Activated CD4-positive, alpha-beta T cell treated with anti-CD3 and anti-CD28 coated beads, Interleukin-2, amount 50 U/mL, for 24 hours (primary cell): ENCODE measurements at regions not wholly inside any gene's neighbourhood (a gene's known extent, or its start where the extent isn't known, plus 50 kb on each side); places are given as distances from the start of the nearest gene placed in this dataset.
A peak's percentile ranks its signal among the peaks of the same experiment; 100 is the strongest.

Source experiments
- DNase-seq, 2 donors: peaks; one replicate each; pipeline ENCODE4 v3.0.0-alpha.2; 2020; ENCODE audit warnings: low read depth in 1 of 2, low spot score in 1 of 2

DNA sequence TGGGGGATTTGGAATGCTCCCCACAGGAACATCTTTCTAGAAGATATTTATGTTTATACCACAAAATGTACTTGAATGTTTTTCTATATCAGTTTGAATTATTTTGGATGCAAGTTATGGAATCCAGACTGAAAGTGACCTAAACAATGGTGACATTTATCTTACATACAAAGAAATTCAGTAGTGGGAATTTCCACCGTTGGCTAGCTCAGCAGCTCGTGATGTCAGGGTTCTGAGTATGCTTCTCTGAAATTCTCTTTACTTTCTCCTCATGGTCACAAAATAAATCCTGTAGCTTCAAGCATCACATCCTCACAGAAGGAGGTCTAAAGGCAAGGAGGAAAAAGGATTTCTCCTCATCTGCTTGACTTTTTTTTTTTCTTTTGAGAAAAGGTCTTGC is 105.3 kb downstream of the AKAIN1 start:
- no peak for DNase-seq

DNA sequence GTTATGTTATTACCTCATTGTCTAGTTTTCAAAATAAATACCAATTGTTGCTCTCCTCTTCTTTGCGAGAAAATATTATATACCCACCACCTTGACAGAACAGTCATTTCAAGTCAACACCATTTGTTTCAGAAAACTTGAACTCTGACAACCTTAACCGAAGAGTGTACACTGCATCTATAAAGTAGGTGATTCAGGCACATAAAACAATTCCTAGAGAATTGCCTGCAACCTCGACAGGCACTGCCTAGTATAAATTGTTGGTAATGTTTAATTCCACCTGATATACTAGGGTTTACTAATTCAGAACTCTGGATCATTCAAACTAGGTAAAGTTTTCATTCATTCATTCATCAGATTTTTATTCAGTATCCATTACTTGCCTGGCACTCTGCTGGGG is 121.8 kb downstream of the AKAIN1 start:
- no peak for DNase-seq

DNA sequence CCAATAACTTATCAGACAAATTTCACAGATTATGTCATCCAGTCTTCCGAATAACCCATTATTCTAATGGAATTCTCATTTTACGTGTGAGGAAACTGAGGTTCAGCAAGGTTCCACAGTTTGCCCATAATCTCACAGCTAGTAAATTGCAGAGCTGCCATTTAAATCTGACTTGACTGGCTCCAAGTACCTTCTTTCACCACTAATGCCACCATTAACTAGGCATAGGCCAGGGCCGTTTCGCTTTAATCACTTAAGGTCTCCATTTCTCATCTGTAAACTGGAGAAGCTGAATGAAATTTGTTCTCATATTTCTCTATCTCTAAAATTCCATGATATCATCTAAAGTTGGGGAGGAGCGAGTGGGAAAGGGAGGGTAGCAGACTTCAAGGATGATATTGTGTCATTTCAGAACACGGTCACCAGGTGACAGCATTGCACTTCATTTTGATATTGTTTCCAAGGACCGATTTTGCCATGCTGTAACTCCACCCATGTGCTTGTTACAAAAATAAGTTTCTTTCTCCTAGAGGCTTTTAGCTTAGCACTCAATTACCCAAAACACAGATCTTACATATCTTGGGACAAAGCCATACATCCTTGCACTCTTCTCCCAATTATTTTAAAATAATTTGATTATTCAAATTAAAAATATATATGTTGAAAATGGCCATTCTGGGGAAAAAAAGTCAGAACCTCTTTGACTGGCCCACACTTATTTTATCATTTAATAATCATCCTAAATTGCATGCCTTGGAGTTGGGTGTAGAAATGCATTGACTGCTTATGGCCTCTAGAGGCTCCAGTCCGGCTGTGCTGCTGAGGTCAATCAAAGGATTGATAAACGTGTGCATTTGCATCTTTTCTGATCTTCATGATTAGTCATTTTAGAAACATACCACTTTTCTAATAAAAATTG is 123.8 kb downstream of the AKAIN1 start:
- peak in 1 of 2 donors; percentile 12 for DNase-seq

DNA sequence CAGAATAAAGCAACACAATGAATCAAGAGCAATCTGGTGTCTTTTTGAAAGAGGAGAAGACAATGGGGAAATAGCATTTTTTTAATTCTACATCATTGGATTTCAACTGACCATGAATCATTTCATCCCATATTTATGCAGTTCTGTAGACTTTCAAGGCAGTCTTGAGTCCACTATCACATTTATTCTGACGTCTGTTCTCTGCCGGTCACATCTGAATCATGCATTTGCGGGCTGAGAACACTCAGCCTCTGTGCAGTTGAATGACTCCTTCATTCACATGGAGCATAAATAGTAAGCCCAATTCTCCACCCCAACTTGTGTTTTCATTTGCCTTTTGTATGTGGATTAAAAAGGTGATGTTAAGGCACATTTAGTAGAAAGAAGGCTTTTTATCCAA is 128.2 kb downstream of the AKAIN1 start:
- DNase-seq, result no peak

DNA sequence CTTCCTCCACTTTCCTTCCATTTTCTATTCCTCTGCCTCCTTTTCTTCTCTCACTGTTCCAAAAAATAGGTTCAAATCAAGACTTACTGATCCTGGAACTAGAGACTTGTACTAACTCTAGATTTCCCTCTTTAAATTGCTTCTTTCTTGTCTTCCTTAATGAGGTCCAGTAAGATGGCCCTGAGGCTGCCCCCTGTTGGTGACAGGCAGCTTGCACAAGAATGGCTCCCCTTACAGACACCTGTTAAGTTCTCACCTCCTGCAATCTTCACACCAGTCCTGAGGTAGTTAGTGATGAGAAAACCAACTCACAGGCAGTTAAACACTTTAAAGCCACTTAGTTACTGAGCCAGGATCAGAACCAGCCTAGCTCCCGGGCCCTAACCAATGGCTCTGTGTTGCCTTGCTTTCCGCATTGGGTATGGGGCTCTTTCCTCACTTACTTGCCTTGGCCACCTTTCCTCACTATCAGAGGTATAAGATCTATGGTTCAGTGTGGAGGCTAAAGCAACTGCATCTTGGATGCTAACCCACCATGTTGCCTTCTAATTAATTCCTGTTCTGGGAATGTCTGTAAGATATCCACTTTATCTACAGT is 130.6 kb downstream of the AKAIN1 start:
- no peak for DNase-seq

DNA sequence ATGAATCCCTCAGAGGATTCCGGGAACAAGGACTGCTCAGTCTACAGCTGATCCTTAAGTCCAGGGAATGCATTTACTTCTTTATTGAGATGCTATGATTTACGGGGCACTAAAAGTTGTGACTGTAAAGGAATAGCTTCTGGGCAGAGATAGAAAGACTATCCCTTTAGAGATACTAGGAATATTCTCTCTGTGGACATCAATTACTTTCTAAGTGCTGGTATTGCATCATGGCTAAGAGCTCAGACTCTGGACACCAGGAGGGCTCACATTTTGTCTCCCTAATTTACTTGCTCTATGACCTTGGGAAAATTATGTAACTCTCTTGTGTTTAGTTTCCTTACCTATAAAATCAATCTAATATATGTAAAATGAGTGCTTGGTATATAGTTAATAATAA is 131.4 kb downstream of the AKAIN1 start:
- DNase-seq, result no peak

DNA sequence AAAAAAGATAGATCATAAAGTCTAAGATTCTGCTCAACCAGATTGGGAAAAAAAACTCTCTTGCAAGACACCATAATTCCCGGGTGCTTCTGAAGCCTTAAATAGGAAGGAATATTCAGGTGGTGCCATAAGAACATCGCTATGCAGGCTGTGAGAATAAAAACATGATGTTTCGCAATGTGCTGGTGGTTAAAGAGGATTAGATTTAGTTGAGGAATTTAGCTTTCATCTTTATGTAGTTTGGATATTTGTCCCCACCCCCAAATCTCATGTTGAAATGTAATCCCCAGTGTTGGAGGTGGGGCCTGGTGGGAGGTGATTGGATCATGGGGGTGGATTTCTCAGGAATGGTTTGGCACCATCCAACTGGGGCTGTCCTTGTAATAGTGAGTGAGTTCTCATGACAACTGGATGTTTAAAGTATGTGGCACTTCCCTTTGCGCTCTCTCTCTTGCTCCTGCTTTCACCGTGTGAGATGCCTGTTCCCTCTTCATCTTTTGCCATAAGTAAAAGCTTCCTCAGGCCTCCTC is 132.2 kb downstream of the AKAIN1 start:
- no peak for DNase-seq

DNA sequence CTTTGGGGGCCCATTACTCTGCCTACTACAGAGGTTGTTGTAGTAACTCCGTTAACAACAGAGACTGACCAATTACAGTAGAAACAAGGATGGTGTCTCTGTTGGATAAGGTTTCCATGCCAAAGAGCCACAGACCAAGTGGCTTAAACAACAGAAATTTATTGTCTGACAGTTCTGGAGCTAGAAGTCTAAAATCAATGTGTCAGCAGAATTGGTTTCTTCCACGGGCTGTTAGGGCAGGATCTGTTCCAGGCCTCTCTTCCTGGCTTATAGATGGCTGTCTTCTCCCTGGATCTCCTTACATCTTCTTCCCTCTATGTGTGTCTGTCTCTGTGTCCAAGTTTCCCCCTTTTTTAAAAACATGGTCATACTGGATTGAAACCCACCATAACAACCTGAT is 135.3 kb downstream of the AKAIN1 start:
- no peak for DNase-seq

DNA sequence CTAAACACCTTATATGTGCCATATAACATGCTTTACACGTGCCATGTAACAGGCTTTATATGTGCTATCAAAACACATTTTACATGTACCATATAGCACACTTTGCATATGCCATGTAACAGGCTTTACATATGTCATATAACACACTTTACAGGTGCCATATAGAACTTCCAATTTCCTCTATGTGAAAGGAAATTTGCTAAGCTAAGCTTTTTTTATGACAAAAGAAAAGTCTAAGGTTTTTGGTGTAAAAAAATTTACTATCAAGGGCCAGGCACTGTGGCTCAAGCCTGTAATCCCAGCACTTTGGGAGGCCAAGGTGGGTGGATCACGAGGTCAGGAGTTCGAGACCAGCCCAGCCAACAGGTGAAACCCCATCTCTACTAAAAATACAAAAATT is 136.5 kb downstream of the AKAIN1 start:
- no peak for DNase-seq

DNA sequence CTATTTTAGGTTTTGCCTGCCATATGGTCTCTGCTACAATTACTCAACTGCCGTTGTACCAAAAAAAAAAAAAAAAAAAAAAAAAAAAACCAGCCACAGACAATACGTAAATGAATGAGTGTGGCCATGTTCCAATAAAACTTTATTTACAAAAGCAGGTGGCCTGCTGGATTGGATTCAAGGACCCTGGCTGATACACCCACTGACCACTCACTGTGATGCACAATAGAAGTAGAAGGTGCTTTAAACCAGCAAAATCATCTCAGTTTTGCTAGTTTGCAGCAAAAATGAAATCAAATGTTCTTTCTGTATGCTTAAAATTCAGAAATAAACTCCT is 137.4 kb downstream of the AKAIN1 start:
- DNase-seq, result no peak

DNA sequence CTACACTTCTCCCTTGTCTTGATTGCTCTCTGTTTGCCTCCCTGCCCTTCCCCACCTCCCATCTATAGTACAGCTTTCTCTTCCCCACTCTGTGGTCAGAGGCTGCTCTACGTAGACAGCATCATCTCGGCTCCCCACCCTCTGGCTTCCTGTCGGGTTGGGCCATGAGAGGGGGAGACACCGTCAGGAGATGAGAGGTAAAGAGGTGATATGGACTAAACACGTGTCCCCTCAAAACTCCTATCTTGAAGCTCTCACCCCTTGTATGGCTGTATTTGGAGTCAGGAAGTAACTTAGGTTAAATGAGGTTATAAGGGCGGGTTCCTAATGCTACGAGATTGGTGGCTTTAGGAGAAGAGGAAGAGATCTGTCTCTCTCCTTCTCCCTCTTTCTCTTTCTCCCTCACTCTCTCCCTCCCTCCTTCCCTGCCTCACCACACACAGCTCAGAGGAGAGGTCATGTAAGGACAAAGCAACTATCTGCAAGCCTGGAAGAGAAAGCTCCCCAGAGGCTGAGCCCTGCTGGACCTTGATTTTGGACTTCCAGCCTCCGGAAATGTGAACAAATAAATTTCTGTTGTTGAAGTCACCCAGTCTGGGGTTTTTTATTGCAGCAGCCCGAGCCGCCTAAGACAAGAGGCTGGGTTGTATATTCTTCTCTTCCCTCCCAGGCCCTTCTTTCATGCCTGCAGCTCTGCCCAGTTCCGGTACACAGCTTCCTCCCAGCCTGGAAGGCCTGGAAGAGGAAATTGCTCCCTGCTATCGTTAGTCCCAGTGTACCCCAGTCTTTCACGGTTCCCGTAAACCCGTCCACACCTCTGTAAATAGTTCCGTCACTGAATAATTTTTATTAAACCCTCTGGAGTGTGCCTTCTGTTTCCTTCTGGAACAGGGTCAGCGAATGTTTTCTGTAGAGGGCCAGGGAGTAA is 138.0 kb downstream of the AKAIN1 start:
- DNase-seq, result no peak

DNA sequence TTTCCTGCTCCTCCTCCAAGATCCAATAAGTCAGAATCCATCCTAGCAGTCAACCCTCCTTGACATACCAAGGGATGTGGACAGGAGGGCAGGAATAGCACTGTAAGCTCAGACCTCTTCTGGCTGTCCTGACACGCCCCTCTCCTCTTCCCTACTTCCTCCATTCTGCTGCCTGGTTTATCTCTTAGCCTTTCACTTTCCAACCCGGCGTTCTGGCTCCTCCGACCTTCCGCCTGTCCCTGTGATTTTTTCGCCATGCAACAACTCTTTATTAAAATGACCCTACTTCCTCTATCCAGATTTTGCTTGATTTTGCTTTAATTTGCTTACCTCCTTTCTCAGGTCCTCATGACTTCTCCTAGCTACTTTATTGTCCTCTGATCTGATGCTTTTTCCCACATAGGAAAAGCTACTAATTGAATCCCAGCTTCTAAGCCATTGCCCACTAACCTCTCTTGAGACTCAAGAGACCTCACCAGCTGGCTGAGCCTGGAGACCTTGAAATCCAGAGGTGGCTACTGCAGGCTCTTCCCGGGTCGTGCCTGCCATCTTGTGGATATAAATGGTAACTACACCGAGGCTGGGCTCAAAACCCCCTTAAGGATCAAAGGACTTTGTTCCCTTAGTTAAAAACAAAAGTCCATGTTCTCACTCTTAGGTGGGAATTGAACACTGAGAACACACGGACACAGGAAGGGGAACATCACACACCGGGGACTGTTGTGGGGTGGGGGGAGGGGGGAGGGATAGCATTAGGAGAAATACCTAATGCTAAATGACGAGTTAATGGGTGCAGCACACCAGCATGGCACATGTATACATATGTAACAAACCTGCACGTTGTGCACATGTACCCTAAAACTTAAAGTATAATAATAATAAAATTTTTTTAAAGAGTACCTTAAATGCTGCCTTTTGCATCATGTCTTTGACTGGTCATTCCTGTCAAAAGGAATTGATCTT is 139.4 kb downstream of the AKAIN1 start:
- DNase-seq, result peak; percentile 4 to 23

DNA sequence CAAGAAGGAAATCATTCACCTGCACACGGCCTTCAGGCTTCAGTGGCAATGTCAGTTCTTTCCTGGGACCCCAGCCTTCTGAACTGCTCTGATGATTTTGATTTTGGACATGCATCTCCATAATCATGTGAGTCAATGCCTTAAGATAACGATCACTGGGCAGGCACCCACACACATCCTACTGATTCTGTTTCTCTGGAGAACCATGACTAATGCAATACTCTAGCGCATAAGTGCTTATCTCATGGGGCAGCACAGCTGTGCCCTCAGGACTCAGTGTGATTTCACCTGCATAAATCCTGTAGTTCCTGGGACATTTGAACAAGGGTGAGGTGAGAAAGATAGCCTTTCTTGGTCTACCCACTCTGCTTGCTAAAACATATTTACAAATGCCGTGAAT is 144.6 kb downstream of the AKAIN1 start:
- no peak for DNase-seq

DNA sequence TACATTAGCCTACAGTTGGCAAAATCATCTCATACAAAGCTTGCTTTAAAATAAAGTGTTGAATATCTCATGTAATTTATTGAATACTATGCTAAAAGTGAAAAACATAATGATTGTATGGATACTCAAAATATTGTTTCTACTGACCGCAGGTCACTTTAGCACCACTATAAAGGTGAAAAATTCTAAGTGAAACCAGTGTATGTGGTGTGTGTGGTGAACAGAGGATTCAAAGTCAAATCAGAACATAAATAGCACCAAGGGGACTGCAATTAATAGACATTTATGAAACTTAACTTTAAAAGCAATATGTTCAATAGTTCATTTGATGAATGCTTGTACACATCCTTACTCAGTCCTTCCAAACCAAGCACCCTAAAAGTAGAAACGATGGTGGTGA is 145.8 kb downstream of the AKAIN1 start:
- no peak for DNase-seq

DNA sequence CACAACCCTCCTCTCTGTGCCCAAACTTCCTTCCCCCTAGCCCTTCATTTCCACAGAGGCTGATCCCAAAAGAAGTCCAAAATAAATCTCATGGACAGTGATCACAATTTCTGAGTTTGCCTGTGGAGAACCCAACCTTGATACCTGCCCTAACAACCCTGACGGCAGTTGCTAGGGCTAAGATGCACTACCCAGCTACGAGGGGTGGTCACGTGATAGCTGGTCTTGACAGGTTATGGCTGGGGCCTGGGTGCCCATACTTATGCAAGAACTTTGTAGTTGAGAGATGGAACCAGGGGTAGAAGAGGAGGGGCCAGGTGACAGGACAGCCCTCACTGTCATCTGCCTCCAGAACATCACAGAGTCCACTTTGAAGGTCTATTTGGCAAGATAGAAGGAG is 147.9 kb downstream of the AKAIN1 start:
- DNase-seq, result no peak

DNA sequence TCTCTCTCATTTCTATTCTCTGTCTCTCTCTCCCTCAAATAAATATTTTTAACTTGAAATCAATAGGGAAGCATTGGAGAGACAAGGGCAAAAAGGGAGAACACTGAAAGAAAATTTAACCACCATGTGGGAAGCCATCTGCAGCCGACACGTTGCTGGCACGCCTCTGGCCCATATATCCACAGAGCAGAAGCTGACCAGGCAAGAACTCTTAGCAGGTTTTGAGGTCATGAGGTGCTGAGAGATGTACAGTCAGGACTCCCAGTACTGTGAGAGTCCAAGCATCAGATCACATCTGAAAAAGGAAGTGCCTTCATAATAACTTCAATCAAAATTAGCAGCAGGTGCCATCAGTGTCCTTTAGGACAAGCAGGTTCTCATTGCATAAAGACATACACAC is 156.6 kb downstream of the AKAIN1 start:
- no peak for DNase-seq

DNA sequence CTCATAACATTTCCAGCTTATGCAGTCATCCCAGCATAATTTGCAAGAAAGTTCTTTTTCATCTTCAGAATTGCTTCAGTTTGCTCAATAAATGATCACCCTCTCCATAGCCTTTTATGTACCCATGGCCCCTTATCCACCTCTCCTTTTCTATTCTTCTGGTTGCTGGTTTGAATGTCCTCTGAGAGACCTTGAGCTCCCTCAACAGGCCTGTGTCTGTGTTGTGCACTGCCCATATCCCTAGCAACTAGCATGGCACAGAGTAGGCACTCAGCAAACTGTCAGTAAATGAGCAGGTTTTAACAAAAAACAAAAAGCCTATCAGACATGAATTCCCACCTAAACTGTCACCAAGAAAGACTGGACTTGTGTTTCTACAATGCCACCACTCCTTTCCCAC is 160.5 kb downstream of the AKAIN1 start:
- DNase-seq, result no peak

DNA sequence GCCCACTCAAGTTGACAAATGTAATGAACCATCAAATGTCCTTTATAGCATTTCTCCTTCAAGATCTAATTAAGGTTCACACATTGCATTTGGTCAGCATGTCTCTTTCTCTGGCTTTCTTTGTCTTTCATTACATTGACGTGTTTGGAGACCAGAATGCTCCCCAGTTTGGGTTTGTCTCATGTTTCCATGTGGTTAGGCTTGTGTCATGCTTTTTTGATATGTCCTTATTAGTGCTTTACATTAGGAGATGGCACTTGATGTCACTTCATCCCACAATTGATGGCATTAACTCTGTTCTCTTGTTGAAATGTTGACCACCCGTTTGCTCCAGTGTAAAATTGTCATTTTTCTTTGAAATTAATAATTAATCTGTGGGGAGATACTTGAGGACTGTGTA is 165.8 kb downstream of the AKAIN1 start:
- no peak for DNase-seq

DNA sequence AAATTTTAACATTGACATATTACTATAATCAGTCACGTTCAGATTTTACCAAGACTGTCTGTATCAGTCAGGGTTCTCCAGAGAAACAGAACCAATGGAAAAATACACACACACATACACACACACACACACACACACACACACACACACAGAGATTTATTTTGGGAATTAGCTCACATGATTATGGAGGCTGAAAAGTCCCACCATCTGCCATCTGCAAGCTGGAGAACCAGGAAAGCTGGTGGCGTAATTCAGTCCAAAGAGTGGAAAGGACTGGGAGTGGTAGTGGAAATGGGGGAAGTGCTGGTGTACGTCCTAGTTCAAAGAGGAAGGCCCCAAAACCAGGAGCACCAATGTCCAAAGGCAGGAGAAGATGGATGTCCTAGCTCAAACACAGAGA is 166.4 kb downstream of the AKAIN1 start:
- no peak for DNase-seq

DNA sequence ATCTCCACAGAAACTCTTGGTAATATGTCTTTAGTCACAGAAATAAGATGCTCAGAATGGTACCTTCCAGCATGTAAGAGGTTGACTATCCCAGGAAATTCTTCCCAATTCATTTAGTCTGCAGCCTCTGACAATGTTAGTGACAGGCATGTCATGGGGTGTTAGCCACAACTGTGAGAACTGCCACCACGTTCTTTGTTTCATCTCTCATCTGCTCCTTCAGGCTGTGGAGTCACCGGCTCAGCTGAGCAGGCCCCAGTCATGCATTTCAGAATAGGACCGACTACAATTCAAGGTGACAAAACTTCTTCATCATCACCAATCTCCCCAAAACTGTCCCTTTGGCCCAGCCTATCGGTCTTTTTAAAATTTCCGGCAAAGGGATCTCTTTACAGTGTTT is 167.5 kb downstream of the AKAIN1 start:
- no peak for DNase-seq
